ENCODE measurements at regions not wholly inside any gene's neighbourhood (a gene's known extent, or its start where the extent isn't known, plus 50 kb on each side); places are given as distances from the start of the nearest gene placed in this dataset.

- no peak for DNase-seq
These were observed 559.2 kb downstream of the RNF144A start for GRCh38 chr2:7476371-7476770.

- DNase-seq = no peak
These were observed 562.4 kb downstream of the RNF144A start for GRCh38 chr2:7479603-7480002.

GRCh38 chr2:7480431-7480830 lies 563.2 kb downstream of the RNF144A start:
- no peak for DNase-seq

GRCh38 chr2:7490672-7491071 lies 573.5 kb downstream of the RNF144A start:
- DNase-seq = no peak

- no peak for DNase-seq
These were observed 575.5 kb downstream of the RNF144A start for GRCh38 chr2:7492719-7493118.

GRCh38 chr2:7497178-7497577 lies 580.0 kb downstream of the RNF144A start:
- no peak for DNase-seq

GRCh38 chr2:7499018-7499417 lies 581.8 kb downstream of the RNF144A start:
- no peak for DNase-seq

- no peak for DNase-seq
These were observed 585.1 kb downstream of the RNF144A start for GRCh38 chr2:7502336-7502735.

- DNase-seq = no peak
These were observed 591.2 kb downstream of the RNF144A start for GRCh38 chr2:7508296-7508943.

GRCh38 chr2:7510353-7510752 lies 593.1 kb downstream of the RNF144A start:
- no peak for DNase-seq

GRCh38 chr2:7513834-7514233 lies 596.6 kb downstream of the RNF144A start:
- no peak for DNase-seq

GRCh38 chr2:7515327-7515726 lies 598.1 kb downstream of the RNF144A start:
- DNase-seq = no peak

GRCh38 chr2:7516484-7517063 lies 599.4 kb downstream of the RNF144A start:
- DNase-seq = no peak

- peak; percentile 20 for DNase-seq
These were observed 599.9 kb downstream of the RNF144A start for GRCh38 chr2:7517088-7517487.

GRCh38 chr2:7517851-7518250 lies 600.6 kb downstream of the RNF144A start:
- DNase-seq = no peak

- no peak for DNase-seq
These were observed 606.4 kb downstream of the RNF144A start for GRCh38 chr2:7523481-7524120.

GRCh38 chr2:7524195-7524594 lies 607.0 kb downstream of the RNF144A start:
- no peak for DNase-seq

- DNase-seq = no peak
These were observed 608.5 kb downstream of the RNF144A start for GRCh38 chr2:7525746-7526145.

- DNase-seq = no peak
These were observed 610.0 kb downstream of the RNF144A start for GRCh38 chr2:7527165-7527722.

- no peak for DNase-seq
These were observed 612.8 kb downstream of the RNF144A start for GRCh38 chr2:7530001-7530400.

GRCh38 chr2:7539077-7539476 lies 621.9 kb downstream of the RNF144A start:
- no peak for DNase-seq

- no peak for DNase-seq
These were observed 622.5 kb downstream of the RNF144A start for GRCh38 chr2:7539760-7540159.

GRCh38 chr2:7552825-7553570 lies 635.8 kb downstream of the RNF144A start:
- DNase-seq = no peak

Data from CD4-positive, alpha-beta T cell treated with Interferon gamma for 1 hour (primary cell).